ENCODE measurements at regions not wholly inside any gene's neighbourhood (a gene's known extent, or its start where the extent isn't known, plus 50 kb on each side); places are given as distances from the start of the nearest gene placed in this dataset.

GRCh38 chr4:111696505-111696904 lies 448.7 kb upstream of the FAM241A start:
- H3K27me3 ChIP-seq: no peaks in the 10 kb centered on the region
- H3K36me3 ChIP-seq (replicated peaks; ENCODE audit: insufficient read depth, low read depth): no peaks in the 10 kb centered on the region
- H4K20me1 ChIP-seq (ENCODE audit: insufficient read depth, poor library complexity, severe bottlenecking): no peaks in the 10 kb centered on the region
- no peak overlapping the region for H3K4me2 ChIP-seq
- H3K4me1 ChIP-seq (ENCODE audit: insufficient read depth): peaks cover 4% of the 10 kb centered on the region
- no peak overlapping the region for H2AFZ ChIP-seq
- DNase-seq (ENCODE audit: low spot score): no peak
- no peaks in the 10 kb centered on the region for H3K9me2 ChIP-seq (replicated peaks; ENCODE audit: insufficient read depth)
- no peaks in the 10 kb centered on the region for H3K9me3 ChIP-seq (ENCODE audit: low read depth)
- TF ChIP-seq CTCF (IDR thresholded peaks at IDR 0.05; ENCODE audit: poor library complexity) (no peak), EZH2 (IDR thresholded peaks at IDR 0.05; ENCODE audit: borderline replicate concordance) (no peak), EZH2phosphoT487 (IDR thresholded peaks at IDR 0.05; ENCODE audit: low read depth, severe bottlenecking, unreplicated experiment) (peak; percentile 79)
- H3K4me3 ChIP-seq: no peak overlapping the region
- H3K27ac ChIP-seq: no peak overlapping the region
- 22% methylated on average over 2 of the region's 2 CpGs for WGBS (ENCODE audit: low lambda C conversion rate, missing lambda C conversion rate)
- H3K79me2 ChIP-seq: no peaks in the 10 kb centered on the region

GRCh38 chr4:111697176-111697942 lies 447.9 kb upstream of the FAM241A start:
- 20% methylated on average over 2 of the region's 2 CpGs for WGBS (ENCODE audit: low lambda C conversion rate, missing lambda C conversion rate)
- no peak overlapping the region for H2AFZ ChIP-seq
- no peaks in the 10 kb centered on the region for H3K79me2 ChIP-seq
- H3K9me3 ChIP-seq (ENCODE audit: low read depth): no peaks in the 10 kb centered on the region
- no peak overlapping the region for H3K27ac ChIP-seq
- H3K4me1 ChIP-seq (ENCODE audit: insufficient read depth): peaks cover 4% of the 10 kb centered on the region
- H3K4me3 ChIP-seq: no peak overlapping the region
- H4K20me1 ChIP-seq (ENCODE audit: insufficient read depth, poor library complexity, severe bottlenecking): no peaks in the 10 kb centered on the region
- H3K27me3 ChIP-seq: no peaks in the 10 kb centered on the region
- no peaks in the 10 kb centered on the region for H3K36me3 ChIP-seq (replicated peaks; ENCODE audit: insufficient read depth, low read depth)
- H3K4me2 ChIP-seq: no peak overlapping the region
- no peak for DNase-seq (ENCODE audit: low spot score)
- H3K9me2 ChIP-seq (replicated peaks; ENCODE audit: insufficient read depth): no peaks in the 10 kb centered on the region
- TF ChIP-seq CTCF (IDR thresholded peaks at IDR 0.05; ENCODE audit: poor library complexity): no peak
- TF ChIP-seq EZH2phosphoT487 (IDR thresholded peaks at IDR 0.05; ENCODE audit: low read depth, severe bottlenecking, unreplicated experiment): no peak
- no peak for TF ChIP-seq EZH2 (IDR thresholded peaks at IDR 0.05; ENCODE audit: borderline replicate concordance)

DNA sequence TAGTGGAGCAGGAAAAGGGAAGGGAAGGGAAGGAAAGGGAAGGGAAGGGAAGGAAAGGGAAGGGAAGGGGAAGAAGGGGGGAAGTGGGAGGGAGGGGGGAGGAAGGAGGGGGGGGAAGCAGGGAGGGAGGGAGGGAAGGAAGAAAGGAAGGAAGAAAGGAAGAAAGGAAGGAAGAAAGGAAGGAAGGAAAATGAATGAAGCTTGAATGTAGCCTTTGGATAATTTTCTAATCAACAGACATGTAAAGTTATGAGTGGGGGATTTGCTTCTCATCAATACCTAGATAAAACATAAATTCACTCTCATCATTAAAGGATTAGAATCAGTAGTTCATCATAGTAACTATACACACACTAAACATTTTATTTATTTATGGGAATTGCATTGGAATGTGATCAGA lies 446.9 kb upstream of the FAM241A start:
- Histone ChIP-seq H3K4me3 (no peak overlapping the region), H3K9me2 (replicated peaks; ENCODE audit: insufficient read depth) (no peaks in the 10 kb centered on the region), H3K4me2 (no peak overlapping the region), H3K36me3 (replicated peaks; ENCODE audit: insufficient read depth, low read depth) (no peaks in the 10 kb centered on the region), H3K79me2 (no peaks in the 10 kb centered on the region), H3K27ac (no peak overlapping the region), H3K27me3 (no peaks in the 10 kb centered on the region), H2AFZ (no peak overlapping the region), H3K4me1 (ENCODE audit: insufficient read depth) (peaks cover 4% of the 10 kb centered on the region), H4K20me1 (ENCODE audit: insufficient read depth, poor library complexity, severe bottlenecking) (no peaks in the 10 kb centered on the region), H3K9me3 (ENCODE audit: low read depth) (no peaks in the 10 kb centered on the region)
- no peak for TF ChIP-seq EZH2phosphoT487 (IDR thresholded peaks at IDR 0.05; ENCODE audit: low read depth, severe bottlenecking, unreplicated experiment)
- TF ChIP-seq EZH2 (IDR thresholded peaks at IDR 0.05; ENCODE audit: borderline replicate concordance): no peak
- TF ChIP-seq CTCF (IDR thresholded peaks at IDR 0.05; ENCODE audit: poor library complexity): no peak
- DNase-seq (ENCODE audit: low spot score): no peak
